OCI-LY7 (cell line): ENCODE measurements at regions not wholly inside any gene's neighbourhood (a gene's known extent, or its start where the extent isn't known, plus 50 kb on each side); places are given as distances from the start of the nearest gene placed in this dataset.

Source experiments
- BruUV-seq: library from RNA; stranded (reverse); fragments of 400-500 nt; replicated peaks from 2 replicates; lab custom pipeline; 2021; lab: Mats Ljungman, UMichigan
- CTCF ChIA-PET: fragments of 300-600 bp; sonication (Branson Sonifier 250); formaldehyde crosslinking; loops from one replicate; lab custom pipeline; 2022; ENCODE audit warnings: antibody characterized with exemption; ENCODE audit not compliant: unreplicated experiment; lab: Charles Lee
- POLR2A ChIA-PET: fragments of 300-600 bp; sonication (Branson Sonifier 250); formaldehyde crosslinking; loops from one replicate; lab custom pipeline; 2022; ENCODE audit warnings: antibody characterized with exemption; lab: Charles Lee
- DNase-seq: peaks from one replicate; pipeline ENCODE4 v3.0.0-alpha.2; 2015; ENCODE audit warnings: low spot score
- H2AFZ ChIP-seq: fragments of 200-600 bp; sonication (generic), shearing (Covaris generic); 2 replicates; pipeline ENCODE4 v1.6.1; 2014; ENCODE audit warnings: mild to moderate bottlenecking, antibody characterized with exemption, low read length, moderate library complexity
- H3K27ac ChIP-seq: fragments of 200-600 bp; sonication (generic); 2 replicates; pipeline ENCODE4 v1.5.1; 2014; ENCODE audit warnings: mixed run types, low read depth, mild to moderate bottlenecking, moderate library complexity, low read length, inconsistent platforms; ENCODE audit not compliant: poor library complexity, severe bottlenecking
- H3K36me3 ChIP-seq: fragments of 200-600 bp; sonication (generic); 2 replicates; pipeline ENCODE4 v1.6.1; 2014; ENCODE audit warnings: mild to moderate bottlenecking, antibody characterized with exemption, low read length, moderate library complexity, mixed read lengths; ENCODE audit not compliant: insufficient read depth
- H3K4me1 ChIP-seq: fragments of 200-600 bp; sonication (generic); 2 replicates; pipeline ENCODE4 v1.5.1; 2014; ENCODE audit warnings: mild to moderate bottlenecking, low read length; ENCODE audit not compliant: insufficient read depth, poor library complexity, severe bottlenecking
- H3K4me2 ChIP-seq: fragments of 200-600 bp; sonication (generic); 2 replicates; pipeline ENCODE4 v1.6.1; 2014; ENCODE audit warnings: mild to moderate bottlenecking, low read length
- H3K4me3 ChIP-seq: fragments of 200-600 bp; sonication (generic); 2 replicates; pipeline ENCODE4 v1.5.1; 2014; ENCODE audit warnings: mild to moderate bottlenecking, low read depth, low read length; ENCODE audit not compliant: poor library complexity, severe bottlenecking
- H3K79me2 ChIP-seq: fragments of 200-600 bp; sonication (generic); 2 replicates; pipeline ENCODE4 v1.6.1; 2016; ENCODE audit warnings: low read depth, mild to moderate bottlenecking, low read length, moderate library complexity, mixed read lengths; ENCODE audit not compliant: insufficient read depth
- H3K9me2 ChIP-seq: fragments of 200-600 bp; sonication (generic); 2 replicates; pipeline ENCODE4 v1.6.1; 2016; ENCODE audit warnings: mild to moderate bottlenecking, low read length, mixed read lengths; ENCODE audit not compliant: insufficient read depth
- H3K9me3 ChIP-seq: fragments of 200-600 bp; sonication (generic); 2 replicates; pipeline ENCODE4 v1.6.1; 2014; ENCODE audit warnings: mild to moderate bottlenecking, mixed run types, low read length, mixed read lengths
- H4K20me1 ChIP-seq: fragments of 200-600 bp; sonication (generic); 2 replicates; pipeline ENCODE4 v1.6.1; 2014; ENCODE audit warnings: mild to moderate bottlenecking, antibody characterized with exemption, low read length, moderate library complexity, mixed read lengths; ENCODE audit not compliant: insufficient read depth
- CTCF ChIP-seq: fragments of 200-600 bp; sonication (generic); conservative IDR thresholded peaks from 2 replicates; pipeline ENCODE4 v1.5.1; 2014; ENCODE audit warnings: mild to moderate bottlenecking, antibody characterized with exemption, low read length, moderate library complexity, mixed read lengths
- EZH2phosphoT487 ChIP-seq: fragments of 200-600 bp; sonication (generic); IDR thresholded peaks from 2 replicates; pipeline ENCODE4 v1.6.1; 2018; ENCODE audit warnings: low read depth, borderline replicate concordance, mild to moderate bottlenecking, mixed run types, antibody characterized with exemption, low read length, moderate library complexity, mixed read lengths
- intact Hi-C: fragments of 100-400 bp; cut with micrococcal nuclease; formaldehyde crosslinking; loops from one replicate; pipeline ENCODE4 v1.10.0; 2022; ENCODE audit not compliant: unreplicated experiment

- Histone ChIP-seq H3K27ac (no peak overlapping the region), H3K4me2 (no peak overlapping the region), H3K36me3 (no peaks in the 10 kb centered on the region), H2AFZ (no peak overlapping the region), H3K4me3 (no peak overlapping the region), H4K20me1 (no peaks in the 10 kb centered on the region), H3K4me1 (no peaks in the 10 kb centered on the region), H3K9me2 (no peaks in the 10 kb centered on the region), H3K9me3 (no peaks in the 10 kb centered on the region), H3K79me2 (no peaks in the 10 kb centered on the region)
- intact Hi-C loops, result no loop called here
- TF ChIP-seq EZH2phosphoT487 (no peak), CTCF (no peak)
- no TSS peak for BruUV-seq
- POLR2A ChIA-PET, result interaction anchor here (0.6 to 0.8 kb wide), 2 partner anchors 9 to 344 kb away, joined by 3 to 5 read pairs; no protein-coding TSS in a partner anchor
- CTCF ChIA-PET, result no interaction called here
- DNase-seq, result no peak
These were observed 841.2 kb upstream of the AUTS2 start for GRCh38 chr7:68756986-68757495.

- BruUV-seq, result no TSS peak
- no peaks in the 10 kb centered on the region for H3K79me2 ChIP-seq
- intact Hi-C loops, result no loop called here
- no peaks in the 10 kb centered on the region for H3K9me3 ChIP-seq
- no peaks in the 10 kb centered on the region for H3K4me1 ChIP-seq
- no peak for DNase-seq
- CTCF ChIA-PET, result no interaction called here
- H2AFZ ChIP-seq, result no peak overlapping the region
- no peak overlapping the region for H3K4me3 ChIP-seq
- no peak for TF ChIP-seq CTCF
- TF ChIP-seq EZH2phosphoT487, result no peak
- no peak overlapping the region for H3K27ac ChIP-seq
- H3K36me3 ChIP-seq, result no peaks in the 10 kb centered on the region
- no peaks in the 10 kb centered on the region for H4K20me1 ChIP-seq
- no peaks in the 10 kb centered on the region for H3K9me2 ChIP-seq
- POLR2A ChIA-PET, result interaction anchor here (0.6 kb wide), 2 partner anchors 18 to 1435 kb away, joined by 3 read pairs; no protein-coding TSS in a partner anchor
- H3K4me2 ChIP-seq, result no peak overlapping the region
These were observed 837.7 kb upstream of the AUTS2 start for GRCh38 chr7:68760556-68760955.

DNA sequence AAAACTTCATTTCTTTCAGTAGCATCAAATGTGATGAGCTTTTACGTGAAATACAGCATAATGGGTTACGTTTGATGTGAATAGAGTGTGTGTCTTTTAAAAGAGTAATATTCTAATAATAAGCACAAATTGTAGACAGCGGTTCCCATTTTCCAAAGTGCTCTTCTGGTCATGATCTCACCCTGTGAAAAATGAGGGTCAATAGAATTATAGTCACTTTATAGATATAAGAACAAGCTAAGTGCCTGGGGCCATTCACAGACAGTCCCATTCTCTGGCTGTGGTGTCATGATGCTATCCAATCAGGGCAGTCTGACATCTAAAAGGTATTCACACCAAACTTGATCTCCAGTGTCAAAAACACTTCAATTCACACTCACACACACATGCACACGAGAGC is 830.8 kb upstream of the AUTS2 start:
- H3K9me2 ChIP-seq, result no peaks in the 10 kb centered on the region
- no peaks in the 10 kb centered on the region for H3K79me2 ChIP-seq
- H3K9me3 ChIP-seq, result no peaks in the 10 kb centered on the region
- H3K27ac ChIP-seq, result no peak overlapping the region
- no peak for TF ChIP-seq CTCF
- no peak for TF ChIP-seq EZH2phosphoT487
- intact Hi-C loops, result no loop called here
- H3K4me1 ChIP-seq, result no peaks in the 10 kb centered on the region
- H4K20me1 ChIP-seq, result no peaks in the 10 kb centered on the region
- no peak overlapping the region for H3K4me3 ChIP-seq
- no peaks in the 10 kb centered on the region for H3K36me3 ChIP-seq
- BruUV-seq, result no TSS peak
- ChIA-PET CTCF (no interaction called here), POLR2A (interaction anchor here (0.5 kb wide), 1 partner anchor 1282 kb away, joined by 5 read pairs; no protein-coding TSS in a partner anchor)
- H2AFZ ChIP-seq, result no peak overlapping the region
- no peak overlapping the region for H3K4me2 ChIP-seq
- no peak for DNase-seq
